Muscle of leg (tissue), 3 donors: ENCODE measurements at regions not wholly inside any gene's neighbourhood (a gene's known extent, or its start where the extent isn't known, plus 50 kb on each side); places are given as distances from the start of the nearest gene placed in this dataset.

Experiments used
- DNase-seq: peaks from one replicate; pipeline ENCODE4 v3.0.0; 2013
- H3K27ac ChIP-seq: one replicate; pipeline ENCODE4 v1.5.1; 2013; ENCODE audit warnings: mild to moderate bottlenecking, low read length, control low read depth
- H3K27me3 ChIP-seq: one replicate; pipeline ENCODE4 v1.6.1; 2013; ENCODE audit warnings: low read length; ENCODE audit not compliant: control insufficient read depth, insufficient read depth
- H3K36me3 ChIP-seq: one replicate; pipeline ENCODE4 v1.6.1; 2013; ENCODE audit warnings: low read length; ENCODE audit not compliant: control insufficient read depth, insufficient read depth
- H3K4me1 ChIP-seq: one replicate; pipeline ENCODE4 v1.6.1; 2013; ENCODE audit warnings: low read length; ENCODE audit not compliant: control insufficient read depth, insufficient read depth
- H3K4me3 ChIP-seq: one replicate; pipeline ENCODE4 v1.5.1; 2013; ENCODE audit warnings: low read length, control low read depth
- H3K9me3 ChIP-seq: replicated peaks from 2 replicates; pipeline ENCODE4 v1.6.1; 2013; ENCODE audit warnings: low read depth, low read length; ENCODE audit not compliant: control insufficient read depth
- WGBS: methylation state at CpG from one replicate; pipeline ENCODE4 v1.1.5; 2013; ENCODE audit warnings: missing lambda C conversion rate; ENCODE audit not compliant: insufficient coverage; 5-methylcytosine and 5-hydroxymethylcytosine counted together

- Histone ChIP-seq H3K4me3 (no peak overlapping the region), H3K36me3 (no peaks in the 10 kb centered on the region), H3K4me1 (no peaks in the 10 kb centered on the region), H3K9me3 (no peaks in the 10 kb centered on the region), H3K27me3 (no peaks in the 10 kb centered on the region), H3K27ac (no peak overlapping the region)
- DNase-seq, result no peak
- no CpG with 5 or more reads among the region's 4 CpGs for WGBS
These were observed 50.5 kb upstream of the LRRC1 start for GRCh38 chr6:53744321-53744720.

DNA sequence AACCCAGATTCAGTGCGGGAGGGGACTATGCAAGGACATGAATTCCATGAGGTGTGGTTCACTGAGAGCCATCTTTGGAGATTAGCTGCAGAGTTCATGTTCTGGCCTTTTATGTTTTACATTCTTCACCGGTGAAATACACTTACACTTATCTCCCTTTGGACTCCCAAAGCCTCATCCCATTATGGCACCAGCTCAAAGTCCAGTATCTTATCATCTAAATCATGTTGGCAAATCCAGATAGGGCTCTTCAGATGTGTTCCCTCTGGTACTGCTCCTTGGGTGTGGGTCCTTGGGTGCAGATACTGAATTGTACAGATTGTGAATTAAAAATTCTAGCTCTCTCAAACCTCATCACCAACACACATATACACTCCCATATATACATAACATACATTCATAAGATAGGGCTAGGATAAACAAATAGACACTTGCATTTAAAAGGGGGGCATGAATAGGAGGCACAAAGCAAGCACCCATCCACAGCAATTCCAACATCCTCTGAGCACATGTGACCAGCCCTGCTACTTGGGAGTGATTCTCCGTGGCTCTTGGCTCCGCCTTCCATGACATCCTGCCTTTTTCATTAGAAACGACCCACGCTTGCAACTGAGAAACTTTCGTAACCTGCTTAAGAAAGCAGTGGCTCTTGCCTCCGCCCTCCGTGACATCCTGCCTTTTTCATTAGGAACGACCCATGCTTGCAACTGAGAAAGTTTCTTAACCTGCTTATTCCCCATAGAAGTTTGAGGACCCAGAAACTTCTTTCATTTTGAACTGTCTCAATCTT lies 53.6 kb upstream of the LRRC1 start:
- 57% methylated on average over 9 of the region's 10 CpGs for WGBS
- H3K27ac ChIP-seq, result no peak overlapping the region

DNA sequence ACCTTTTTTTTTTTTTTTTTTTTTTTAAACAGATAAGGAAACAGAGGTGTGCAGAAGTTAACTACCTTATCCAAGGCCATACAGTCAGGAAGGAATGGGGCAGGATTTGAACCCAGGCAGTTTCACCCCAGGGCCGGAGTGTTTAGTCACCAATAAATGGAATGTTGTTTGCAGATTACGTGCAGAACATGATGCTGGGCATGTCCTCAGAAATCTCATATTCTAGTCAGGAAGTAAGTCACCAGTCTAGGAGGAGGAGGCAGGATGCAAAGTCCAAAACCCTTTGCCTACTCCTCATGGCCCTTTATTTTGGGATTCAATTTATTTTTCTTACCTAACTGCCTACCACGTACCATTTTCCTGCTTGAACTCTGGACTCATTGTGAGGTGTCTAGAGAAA lies 57.1 kb upstream of the LRRC1 start:
- 86% methylated on average over 1 of the region's 3 CpGs for WGBS
- H3K27me3 ChIP-seq, result no peaks in the 10 kb centered on the region
- no peak for DNase-seq
- no peak overlapping the region for H3K27ac ChIP-seq
- no peaks in the 10 kb centered on the region for H3K36me3 ChIP-seq
- no peaks in the 10 kb centered on the region for H3K9me3 ChIP-seq
- H3K4me3 ChIP-seq, result no peak overlapping the region
- no peaks in the 10 kb centered on the region for H3K4me1 ChIP-seq

More for the DNA sequence above, 53.6 kb upstream of the LRRC1 start:
- no peak for DNase-seq
- Histone ChIP-seq H3K27me3 (no peaks in the 10 kb centered on the region), H3K4me1 (no peaks in the 10 kb centered on the region), H3K9me3 (no peaks in the 10 kb centered on the region), H3K36me3 (no peaks in the 10 kb centered on the region), H3K4me3 (no peak overlapping the region)

DNA sequence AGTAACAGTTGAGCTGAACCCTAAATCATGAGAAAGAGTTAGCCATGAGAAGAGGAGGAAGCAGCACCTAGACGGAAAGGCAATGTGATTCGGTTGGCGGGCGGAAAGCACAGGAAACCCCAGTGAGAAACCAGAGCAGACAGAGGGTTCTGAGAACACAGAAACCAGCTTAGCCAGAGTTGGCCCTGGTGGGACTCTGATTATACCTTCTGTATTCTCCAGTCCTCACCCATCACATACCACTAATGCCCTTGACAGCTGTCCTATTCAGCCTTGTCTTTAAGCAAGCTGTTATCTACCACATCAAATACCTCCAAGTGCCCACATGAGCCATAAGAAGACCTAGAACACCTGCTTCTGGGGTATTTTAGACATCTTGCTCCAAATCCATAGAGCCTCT lies 58.9 kb upstream of the LRRC1 start:
- DNase-seq, result peak; percentile 15
- no peak overlapping the region for H3K27ac ChIP-seq

GRCh38 chr6:53734473-53735299 lies 60.1 kb upstream of the LRRC1 start:
- Histone ChIP-seq H3K9me3 (no peaks in the 10 kb centered on the region), H3K4me1 (peaks cover 2% of the 10 kb centered on the region), H3K4me3 (no peak overlapping the region), H3K27ac (no peak overlapping the region), H3K36me3 (no peaks in the 10 kb centered on the region), H3K27me3 (no peaks in the 10 kb centered on the region)
- no peak for DNase-seq
- WGBS, result 69% methylated on average over 4 of the region's 13 CpGs

More for the DNA sequence above, 58.9 kb upstream of the LRRC1 start:
- WGBS, result no CpG with 5 or more reads among the region's 4 CpGs
- H3K27me3 ChIP-seq, result no peaks in the 10 kb centered on the region
- H3K36me3 ChIP-seq, result no peaks in the 10 kb centered on the region
- no peaks in the 10 kb centered on the region for H3K4me1 ChIP-seq
- no peaks in the 10 kb centered on the region for H3K9me3 ChIP-seq
- H3K4me3 ChIP-seq, result no peak overlapping the region

DNA sequence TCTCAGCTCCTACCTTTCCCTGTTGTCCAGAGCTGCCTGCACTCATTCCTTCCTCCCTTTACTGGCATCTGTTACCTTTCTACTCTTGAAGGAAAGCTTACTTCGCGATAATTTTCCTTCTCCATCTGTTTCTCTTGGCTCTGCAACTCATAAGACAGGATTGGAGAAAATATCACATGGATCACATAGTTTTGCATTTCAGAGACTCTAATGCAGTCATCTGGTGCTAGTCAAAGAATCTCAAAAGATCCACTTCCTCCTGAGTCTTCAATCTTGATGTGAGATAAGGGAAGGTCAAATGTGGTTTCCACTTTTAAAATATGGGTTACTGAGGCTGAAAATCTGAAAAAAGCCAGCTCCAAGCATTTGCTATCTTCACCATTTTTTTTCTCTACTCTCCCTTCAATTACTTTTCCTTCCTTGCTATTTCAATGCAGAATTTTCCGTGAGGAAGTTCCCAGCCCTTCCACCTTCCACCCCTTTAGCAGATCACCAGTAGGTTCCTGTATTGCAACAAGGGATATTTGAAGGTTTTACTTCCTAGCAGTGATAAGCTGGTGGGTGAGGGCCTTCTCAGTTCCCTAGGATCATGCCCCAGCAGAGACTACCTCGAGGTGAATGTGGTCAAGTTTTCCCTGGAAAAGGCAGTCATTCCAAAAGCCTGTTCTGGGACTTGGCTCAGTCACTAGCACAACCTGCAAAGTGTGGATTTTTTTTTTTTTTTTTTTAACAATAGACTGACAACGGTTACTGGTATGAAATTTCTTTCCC lies 62.8 kb upstream of the LRRC1 start:
- H3K27me3 ChIP-seq, result no peaks in the 10 kb centered on the region
- no peak overlapping the region for H3K4me3 ChIP-seq
- H3K9me3 ChIP-seq, result no peaks in the 10 kb centered on the region
- H3K36me3 ChIP-seq, result no peaks in the 10 kb centered on the region
- H3K4me1 ChIP-seq, result peaks cover 2% of the 10 kb centered on the region
- no peak overlapping the region for H3K27ac ChIP-seq
- WGBS, result 20% methylated on average over 1 of the region's 5 CpGs
- DNase-seq, result peak; percentile 22

- Histone ChIP-seq H3K27ac (no peak overlapping the region), H3K4me1 (peaks cover 2% of the 10 kb centered on the region), H3K36me3 (no peaks in the 10 kb centered on the region), H3K27me3 (no peaks in the 10 kb centered on the region), H3K9me3 (no peaks in the 10 kb centered on the region), H3K4me3 (no peak overlapping the region)
- DNase-seq, result peak; percentile 17
These were observed 64.0 kb upstream of the LRRC1 start for GRCh38 chr6:53730767-53731166.

DNA sequence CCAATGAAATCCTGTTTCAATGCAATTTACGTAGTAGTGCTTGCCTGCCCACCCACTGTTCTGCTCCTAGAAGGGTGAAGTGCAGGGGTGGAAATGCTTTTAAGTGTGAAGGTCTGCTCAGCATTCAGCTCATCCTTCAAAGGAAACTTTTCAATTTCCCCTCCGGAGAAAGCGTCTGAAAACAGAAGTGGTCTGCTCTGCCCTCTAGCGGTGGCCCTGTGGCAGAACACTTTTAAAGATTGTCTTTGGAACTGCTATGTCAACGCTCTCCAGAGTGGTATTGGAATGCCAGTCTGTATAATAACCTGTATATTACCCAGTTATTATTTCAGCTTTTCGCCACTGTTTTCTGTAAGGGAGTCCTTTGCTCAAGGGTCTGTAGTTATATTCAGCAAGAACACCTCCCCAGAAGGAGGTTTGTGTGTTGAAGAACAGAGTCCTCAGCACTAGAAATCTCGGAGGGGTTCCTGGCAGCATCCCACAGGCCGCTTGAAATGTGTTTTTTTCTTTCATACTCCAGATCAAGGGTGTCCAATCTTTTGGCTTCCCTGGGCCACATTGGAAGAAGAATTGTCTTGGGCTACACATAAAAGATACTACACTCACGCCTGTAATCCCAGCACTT lies 63.1 kb upstream of the KLHL31 start:
- peak; percentile 56 for DNase-seq
- H3K4me3 ChIP-seq, result no peak overlapping the region
- no peaks in the 10 kb centered on the region for H3K27me3 ChIP-seq
- H3K9me3 ChIP-seq, result no peaks in the 10 kb centered on the region
- H3K36me3 ChIP-seq, result no peaks in the 10 kb centered on the region
- WGBS, result no CpG with 5 or more reads among the region's 9 CpGs
- no peak overlapping the region for H3K27ac ChIP-seq
- peaks cover 2% of the 10 kb centered on the region for H3K4me1 ChIP-seq

GRCh38 chr6:53727748-53728147 lies 62.2 kb upstream of the KLHL31 start:
- peaks cover 2% of the 10 kb centered on the region for H3K4me1 ChIP-seq
- no CpG with 5 or more reads among the region's 5 CpGs for WGBS

More at GRCh38 chr6:53727748-53728147, 62.2 kb upstream of the KLHL31 start:
- Histone ChIP-seq H3K27me3 (no peaks in the 10 kb centered on the region), H3K36me3 (no peaks in the 10 kb centered on the region), H3K27ac (no peak overlapping the region), H3K9me3 (no peaks in the 10 kb centered on the region), H3K4me3 (no peak overlapping the region)
- DNase-seq, result no peak
